ENCODE measurements at regions not wholly inside any gene's neighbourhood (a gene's known extent, or its start where the extent isn't known, plus 50 kb on each side); places are given as distances from the start of the nearest gene placed in this dataset.
"Not testable (repeated sequence)": the region's sequence is repeated elsewhere in the genome, so short reads cannot be mapped to it uniquely, and the experiment has no call there.

DNA sequence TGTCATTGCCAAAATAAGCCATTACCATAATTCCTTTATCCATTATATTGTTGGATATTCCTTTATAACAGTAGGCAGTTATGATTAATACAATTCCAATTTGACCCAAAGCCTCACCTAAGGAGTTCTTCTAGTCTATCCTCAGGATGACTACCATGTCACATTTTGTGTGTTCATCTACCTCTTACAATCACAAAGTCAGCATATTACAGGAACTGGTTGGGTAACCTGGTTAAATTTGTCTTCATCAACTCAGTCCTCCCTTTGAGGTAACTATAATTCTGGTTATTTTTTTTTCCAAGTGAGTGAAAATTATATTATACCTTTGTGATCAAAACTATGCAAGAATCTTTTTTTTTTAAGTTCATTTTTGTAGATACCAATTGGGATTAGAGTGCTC lies 540.5 kb downstream of the BTBD3 start:
- no peak for DNase-seq (ENCODE audit: low spot score)

DNA sequence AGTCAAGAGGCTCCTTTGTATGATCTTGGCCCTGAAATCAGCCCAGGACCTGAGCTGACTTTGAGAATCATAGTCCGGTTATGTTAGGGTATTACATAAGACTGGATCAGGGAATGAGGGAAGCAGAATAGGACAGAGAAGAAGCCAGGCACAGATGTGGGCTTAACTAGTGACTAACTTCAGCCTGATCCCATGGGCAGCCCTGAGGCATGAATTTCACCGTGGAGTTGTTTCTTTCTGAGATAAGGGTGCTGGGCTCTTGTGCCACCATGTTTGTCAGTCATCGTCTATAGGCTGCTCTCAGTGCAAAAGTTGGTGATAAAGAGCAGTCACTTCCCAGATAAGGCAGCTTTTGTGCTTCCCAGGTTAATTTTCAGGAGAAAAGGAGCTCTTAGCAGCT lies 544.7 kb upstream of the SPTLC3 start:
- no peak for DNase-seq (ENCODE audit: low spot score)

DNA sequence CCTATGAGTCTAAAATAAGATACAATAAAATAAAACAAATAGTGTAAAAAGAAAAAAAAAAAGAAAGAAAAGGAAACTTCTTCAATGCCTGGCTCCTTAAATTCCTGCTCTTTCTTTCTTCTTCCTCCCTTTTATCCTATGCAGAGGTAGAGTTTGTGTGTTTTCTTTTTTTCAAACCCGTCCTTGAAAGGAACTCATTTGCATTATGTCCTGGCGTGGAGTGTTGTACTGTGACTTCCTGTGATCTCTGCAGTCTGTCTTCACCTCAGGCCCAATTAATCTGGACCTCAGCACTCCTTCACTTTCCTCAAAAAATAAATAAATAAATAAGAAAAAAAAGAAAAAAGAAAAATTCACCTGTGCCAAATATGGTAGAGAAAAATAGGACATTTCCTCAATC lies 541.9 kb upstream of the SPTLC3 start:
- no peak for DNase-seq (ENCODE audit: low spot score)

DNA sequence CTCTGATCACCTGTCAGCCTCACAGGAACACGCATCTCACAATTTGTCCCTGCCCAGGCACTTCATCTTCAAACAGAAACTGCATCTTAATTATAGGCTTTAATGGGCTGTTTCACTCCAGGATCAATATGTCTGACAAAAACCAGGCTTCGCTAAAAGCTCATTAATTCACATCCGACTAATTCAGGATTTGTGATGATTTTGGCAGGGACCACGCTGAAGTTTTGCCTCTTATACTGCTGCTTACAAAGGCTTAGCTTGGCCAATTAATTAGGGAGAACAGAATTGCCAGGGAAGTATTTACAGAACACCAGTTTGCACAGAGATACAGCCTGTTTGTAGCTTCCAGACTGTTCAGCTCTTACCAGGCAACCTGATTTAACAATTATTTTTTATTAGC lies 541.0 kb upstream of the SPTLC3 start:
- no peak for DNase-seq (ENCODE audit: low spot score)

DNA sequence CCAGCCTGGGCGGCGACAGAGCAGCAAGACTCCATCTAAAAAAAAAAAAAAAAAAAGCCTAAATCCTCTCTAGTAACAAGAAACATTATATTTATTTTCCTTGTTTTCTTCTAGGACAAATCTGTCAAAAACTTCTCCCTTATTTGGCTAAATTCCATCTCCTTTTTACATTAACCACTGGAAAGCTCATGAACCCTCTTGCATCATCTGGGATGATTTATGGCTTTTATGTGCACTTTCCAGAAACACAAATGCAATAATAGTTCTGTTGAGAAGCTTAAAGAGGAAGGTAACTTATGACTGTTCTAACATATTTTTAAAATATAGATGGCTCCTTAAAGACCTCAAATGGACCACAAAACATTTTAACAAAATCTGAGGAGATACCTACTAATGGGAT lies 526.1 kb upstream of the SPTLC3 start:
- no peak for DNase-seq (ENCODE audit: low spot score)

DNA sequence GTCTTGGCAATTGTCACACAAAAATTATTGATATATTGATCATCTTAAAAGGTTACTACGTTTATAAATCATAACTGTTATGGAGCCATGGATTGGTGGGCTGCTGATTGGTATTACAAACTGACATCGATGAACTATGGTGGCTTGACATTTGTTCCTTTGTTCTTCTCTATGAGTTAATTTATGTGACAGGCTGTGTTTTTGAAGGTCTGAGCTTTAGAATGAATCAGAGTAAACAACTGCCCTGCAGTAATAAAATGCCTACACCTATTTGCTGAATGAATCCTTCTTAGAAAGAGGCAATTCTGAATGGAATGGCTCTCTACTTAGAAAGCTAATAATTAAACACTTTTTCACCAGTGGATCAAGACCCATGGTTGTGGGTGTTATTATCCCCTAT lies 506.3 kb upstream of the SPTLC3 start:
- no peak for DNase-seq (ENCODE audit: low spot score)

DNA sequence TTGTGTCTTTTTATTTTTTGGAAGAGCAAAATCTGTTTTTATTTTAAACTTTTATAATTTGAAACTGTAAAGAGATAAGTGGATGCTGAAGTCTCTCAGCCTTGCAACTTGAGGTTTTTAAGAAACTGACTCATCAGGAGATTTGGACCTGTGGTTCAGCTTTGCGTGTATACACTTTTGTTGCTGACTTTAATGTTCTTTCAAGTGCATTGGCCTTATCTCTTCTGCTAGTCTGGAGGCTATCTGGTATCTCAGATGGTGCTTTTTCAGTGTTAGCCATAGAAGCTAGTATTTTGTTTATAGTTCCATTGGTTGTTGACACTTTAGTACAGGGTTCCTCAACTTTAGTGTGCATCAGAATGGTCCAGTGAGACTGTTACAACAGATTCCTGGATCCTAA lies 504.0 kb upstream of the SPTLC3 start:
- no peak for DNase-seq (ENCODE audit: low spot score)

DNA sequence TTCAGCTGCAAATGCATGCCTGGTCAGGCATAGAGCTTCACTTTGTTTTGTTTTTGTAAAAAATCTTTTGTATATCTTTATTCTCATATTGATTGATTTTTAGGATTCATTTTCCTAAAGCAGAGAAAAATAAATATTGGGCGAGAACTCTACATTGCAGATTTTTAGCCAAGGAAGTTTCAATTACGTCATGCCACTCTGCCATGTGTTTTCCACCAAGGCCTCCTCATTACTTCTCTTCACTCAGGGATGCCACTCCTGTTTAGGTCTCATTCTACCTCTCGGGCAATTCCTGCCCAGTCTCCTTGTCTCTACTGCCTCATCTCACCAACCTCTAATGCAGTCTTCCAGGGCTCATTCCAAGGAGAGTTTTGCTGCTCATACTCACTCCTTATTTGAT lies 497.3 kb upstream of the SPTLC3 start:
- no peak for DNase-seq (ENCODE audit: low spot score)

DNA sequence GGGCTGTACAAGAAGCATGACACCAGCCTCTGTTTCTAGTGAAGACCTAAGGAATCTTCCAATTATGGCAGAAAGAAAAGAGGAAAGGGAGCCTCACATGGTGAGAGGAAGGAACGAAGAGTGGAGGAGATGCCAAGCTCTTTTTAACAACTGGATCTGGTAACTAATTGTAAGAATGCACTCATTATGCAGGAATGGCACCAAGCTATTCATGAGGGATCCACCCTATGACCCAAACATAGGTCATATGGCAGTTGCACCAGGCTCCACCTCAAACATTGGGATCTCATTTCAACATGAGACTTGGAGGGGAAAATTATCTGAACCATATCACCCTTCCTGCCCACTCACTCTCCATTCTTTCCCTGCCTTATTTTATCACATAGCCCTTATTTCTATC lies 496.0 kb upstream of the SPTLC3 start:
- no peak for DNase-seq (ENCODE audit: low spot score)

DNA sequence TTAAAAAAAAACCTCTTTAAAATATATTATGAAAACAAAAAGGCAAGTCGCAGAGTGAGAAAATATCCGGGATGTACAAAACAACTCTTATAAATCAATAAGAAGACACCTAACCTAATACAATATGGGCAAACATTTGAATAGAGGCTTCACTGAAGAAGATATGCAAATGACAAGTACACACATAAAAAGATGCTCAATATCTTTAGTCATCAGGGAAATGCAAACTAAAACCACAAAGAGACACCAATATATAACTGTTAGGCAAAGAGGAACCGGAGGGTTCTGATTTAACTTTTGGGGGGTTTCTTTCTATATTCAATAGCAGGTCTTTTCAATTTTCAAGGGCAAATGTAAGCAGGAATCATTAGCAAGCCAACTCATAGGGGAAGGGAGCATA lies 480.7 kb upstream of the SPTLC3 start:
- no peak for DNase-seq (ENCODE audit: low spot score)

DNA sequence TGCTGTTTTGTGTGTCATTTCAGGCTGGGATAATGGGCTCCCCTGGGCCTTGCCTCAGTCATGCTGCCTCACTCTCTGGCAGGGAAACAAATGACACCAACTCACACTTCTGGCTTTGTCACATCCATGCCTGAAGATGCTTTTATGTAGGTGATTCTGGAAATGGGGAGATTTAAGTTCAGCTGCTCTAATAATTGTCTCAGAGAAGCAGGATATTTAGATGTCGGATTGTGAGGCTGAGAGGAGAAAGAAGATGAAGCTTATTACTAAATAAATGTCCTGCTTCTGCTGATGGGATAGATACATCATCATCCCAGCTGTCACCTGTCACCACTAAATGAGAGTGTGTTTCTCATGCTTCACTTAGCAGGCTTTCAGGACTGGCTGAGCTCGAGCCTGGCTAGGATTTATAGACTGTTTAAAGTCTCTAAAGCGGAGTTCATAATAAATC lies 480.2 kb upstream of the SPTLC3 start:
- DNase-seq (ENCODE audit: low spot score): no peak

DNA sequence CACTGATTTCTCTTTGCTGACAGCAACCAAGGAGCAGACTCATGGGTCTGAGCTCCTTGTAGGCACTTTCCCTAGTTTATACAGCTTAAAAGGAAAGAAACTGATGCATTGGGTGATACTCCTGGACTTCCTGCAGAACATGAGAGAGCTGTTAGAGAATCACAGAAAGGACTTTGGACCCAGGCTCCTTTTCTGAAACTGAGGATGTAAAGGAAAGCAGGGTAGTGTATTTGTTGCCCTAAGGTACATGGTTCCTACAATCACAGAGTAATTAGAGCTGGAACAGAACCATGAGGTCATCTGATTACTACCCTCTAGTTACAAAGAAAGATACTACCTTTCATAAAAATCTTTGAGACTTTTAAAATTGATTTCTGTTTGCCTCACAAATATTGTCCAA lies 477.1 kb upstream of the SPTLC3 start:
- DNase-seq (ENCODE audit: low spot score): no peak

DNA sequence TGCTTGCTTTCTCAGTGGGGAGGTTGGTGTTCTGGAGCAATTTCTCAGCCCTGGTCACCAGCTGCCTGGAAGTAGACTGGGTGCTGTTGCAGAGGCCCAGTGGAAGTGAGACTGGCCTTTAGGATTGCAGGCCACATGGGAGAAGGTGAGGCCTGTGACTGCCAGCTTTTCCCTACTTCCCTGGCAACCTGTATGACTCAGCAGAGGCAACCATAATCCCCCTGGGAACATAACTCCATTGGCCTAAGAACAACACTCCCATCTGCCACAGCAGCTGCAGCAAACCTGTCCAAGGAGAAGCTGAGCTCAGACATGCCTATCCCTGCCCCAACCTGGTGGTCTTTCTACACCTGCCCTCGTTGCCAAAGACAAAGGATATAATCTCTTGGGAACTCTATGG lies 473.5 kb upstream of the SPTLC3 start:
- DNase-seq (ENCODE audit: low spot score): no peak

DNA sequence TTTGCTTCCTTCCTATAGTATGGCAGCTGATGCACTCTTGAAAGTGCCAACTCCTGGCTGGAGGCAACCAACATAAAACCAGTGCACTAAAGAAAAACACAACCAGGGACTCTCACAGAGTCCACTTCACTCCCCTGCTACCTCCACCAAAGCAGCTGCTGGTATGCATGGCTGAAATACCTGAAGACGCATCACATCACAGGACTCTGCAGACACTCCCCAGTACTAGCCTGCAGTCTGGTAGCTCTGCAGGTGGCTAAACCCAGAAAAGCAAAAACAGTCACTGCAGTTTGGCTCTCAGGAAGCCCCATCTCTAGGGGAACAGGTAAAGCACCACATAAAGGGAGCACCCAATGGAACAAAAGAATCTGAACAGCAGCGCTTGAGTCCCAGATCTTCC lies 473.0 kb upstream of the SPTLC3 start:
- DNase-seq (ENCODE audit: low spot score): no peak

DNA sequence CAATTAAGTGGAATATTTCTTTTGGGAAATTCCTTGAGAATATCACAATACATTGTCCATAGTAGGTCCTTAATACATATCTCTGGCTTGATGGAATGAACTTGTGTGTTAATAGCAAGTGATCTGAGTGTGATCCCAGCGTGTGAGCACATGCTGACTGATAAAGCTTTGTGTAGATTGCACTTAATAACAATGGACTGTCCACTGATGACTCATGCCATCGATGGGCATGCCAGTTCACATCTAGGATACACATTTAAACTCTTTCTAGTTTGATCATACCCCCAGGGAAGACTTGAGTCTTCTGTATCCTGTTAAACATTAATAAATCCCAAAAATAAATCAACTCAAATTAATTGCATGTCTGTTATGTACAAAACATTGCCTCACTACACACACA lies 454.3 kb upstream of the SPTLC3 start:
- no peak for DNase-seq (ENCODE audit: low spot score)

DNA sequence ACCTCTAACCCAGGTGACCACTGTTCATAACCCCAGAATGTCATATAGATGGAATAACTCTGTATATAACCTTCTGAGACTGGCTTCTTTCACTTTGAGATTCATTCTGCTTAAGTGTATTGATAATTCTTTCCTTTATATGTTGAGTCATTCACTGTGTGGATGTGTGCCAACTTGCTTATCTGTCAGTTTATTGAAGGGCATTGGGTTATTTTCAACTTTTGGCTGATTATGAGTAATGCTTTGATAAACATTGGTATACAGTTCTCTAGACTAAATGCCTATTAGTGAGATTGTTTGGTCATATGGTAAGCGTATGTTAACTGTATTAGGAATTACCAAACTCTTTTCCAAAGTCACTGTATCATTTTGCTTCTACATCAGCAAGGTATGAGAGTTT lies 453.4 kb upstream of the SPTLC3 start:
- DNase-seq (ENCODE audit: low spot score): no peak

DNA sequence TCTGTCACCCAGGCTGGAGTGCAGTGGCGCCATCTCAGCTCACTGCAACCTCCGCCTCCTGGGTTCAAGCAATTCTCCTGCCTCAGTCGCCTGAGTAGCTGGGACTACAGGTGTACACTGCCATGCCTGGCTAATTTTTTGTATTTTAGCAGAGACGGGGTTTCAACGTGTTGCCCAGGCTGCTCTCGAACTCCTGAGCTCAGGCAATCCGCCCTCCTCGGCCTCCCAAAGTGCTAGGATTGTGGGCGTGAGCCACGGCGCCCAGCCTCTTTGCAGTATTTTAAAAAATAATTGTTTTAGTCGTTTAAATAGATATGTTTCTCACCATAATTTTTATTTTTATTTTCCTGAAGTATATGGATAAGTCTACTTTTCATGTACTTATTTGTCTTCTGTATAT lies 452.9 kb upstream of the SPTLC3 start:
- not testable (repeated sequence) for DNase-seq (ENCODE audit: low spot score)

DNA sequence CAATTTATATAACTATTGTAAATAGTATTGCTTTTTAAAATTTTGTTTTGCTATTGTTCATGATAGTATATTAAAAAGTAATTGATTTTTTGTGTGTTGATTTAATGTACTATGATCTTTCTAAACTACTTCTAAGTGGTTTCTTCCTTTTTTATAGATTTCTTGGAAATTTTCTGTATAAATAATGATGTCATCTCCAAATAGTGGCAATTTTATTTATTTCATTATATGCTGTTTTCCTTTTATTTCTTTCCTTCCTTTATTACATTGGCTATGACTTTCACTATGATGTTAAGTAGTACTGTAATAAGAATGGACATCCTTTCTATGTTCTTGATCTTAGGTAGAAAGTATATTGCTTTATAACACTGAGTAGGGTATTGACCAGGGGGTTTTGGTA lies 451.5 kb upstream of the SPTLC3 start:
- DNase-seq (ENCODE audit: low spot score): no peak

DNA sequence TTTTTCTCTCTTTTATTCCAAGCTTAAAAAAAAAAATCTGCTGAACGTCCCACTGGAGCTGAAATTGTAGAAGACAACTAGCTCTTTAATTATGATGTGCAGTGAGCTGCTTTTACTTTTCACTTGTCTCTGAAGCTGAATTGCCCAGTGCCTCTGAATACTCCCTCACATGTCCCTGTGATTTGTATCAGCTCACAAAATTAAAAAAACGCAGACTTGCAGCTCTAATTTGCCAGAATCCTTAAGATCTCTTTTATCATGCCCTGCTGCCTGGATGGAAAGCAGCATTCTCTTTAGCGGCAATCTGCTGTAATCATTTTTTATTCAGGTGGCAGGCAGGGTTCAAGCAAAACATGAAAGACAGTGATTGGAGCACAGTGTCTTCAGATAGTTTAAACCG lies 443.8 kb upstream of the SPTLC3 start:
- DNase-seq (ENCODE audit: low spot score): no peak

DNA sequence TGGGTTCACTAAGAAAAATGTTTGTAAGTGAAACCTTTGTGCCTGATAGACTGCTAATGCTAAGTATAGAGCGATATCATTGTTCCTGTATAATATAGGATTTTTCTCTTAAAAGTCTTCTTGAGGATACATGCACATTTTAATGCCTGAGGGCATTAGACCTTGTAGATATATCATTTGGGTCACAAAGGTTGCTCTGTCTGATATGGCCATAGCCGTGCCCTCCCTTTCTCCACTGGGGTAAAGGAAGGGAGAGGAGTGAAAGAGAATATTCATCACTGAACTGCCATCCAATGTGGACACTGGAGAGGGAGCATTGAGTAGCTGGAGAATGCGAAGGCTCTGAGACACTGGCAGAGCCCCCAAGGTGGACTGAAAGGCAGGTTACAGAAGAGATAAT lies 442.2 kb upstream of the SPTLC3 start:
- DNase-seq (ENCODE audit: low spot score): no peak

DNA sequence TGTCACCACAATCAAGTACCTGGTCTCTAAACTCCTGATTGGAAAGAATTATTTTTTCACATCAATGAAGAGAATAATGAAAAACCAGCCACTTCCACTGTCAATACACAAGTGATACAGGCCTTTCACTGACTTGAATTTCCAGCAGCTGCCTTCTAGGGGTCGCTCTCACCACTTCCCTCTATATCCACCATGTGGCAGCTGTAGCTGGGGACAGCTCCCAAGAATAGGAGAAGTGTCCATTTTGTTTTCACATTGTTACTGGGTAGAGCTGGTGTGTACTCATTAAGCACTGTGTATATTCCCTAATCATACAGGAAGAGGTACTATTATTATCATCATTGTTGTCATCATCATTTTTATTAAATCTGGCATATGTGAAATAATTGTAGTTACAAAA lies 438.4 kb upstream of the SPTLC3 start:
- DNase-seq (ENCODE audit: low spot score): no peak

DNA sequence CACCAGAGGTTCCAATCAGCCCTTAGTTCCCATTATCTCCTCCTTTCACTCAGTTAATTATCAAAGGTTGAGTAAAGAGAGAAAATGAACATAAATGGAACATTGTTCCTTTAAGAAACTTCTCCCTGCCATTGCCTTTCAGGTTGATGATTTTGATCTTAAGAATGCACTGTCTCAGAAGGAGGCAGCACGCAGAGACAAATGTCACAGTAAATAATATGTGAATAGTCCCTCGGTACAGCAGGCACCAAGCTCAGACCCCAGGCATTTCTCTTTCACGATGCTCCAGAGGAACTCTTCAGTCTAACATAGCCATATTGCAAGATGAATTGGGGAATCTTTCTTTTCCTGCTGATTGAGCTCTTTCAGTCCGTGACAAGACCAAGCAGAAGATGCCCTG lies 435.3 kb upstream of the SPTLC3 start:
- DNase-seq (ENCODE audit: low spot score): no peak

DNA sequence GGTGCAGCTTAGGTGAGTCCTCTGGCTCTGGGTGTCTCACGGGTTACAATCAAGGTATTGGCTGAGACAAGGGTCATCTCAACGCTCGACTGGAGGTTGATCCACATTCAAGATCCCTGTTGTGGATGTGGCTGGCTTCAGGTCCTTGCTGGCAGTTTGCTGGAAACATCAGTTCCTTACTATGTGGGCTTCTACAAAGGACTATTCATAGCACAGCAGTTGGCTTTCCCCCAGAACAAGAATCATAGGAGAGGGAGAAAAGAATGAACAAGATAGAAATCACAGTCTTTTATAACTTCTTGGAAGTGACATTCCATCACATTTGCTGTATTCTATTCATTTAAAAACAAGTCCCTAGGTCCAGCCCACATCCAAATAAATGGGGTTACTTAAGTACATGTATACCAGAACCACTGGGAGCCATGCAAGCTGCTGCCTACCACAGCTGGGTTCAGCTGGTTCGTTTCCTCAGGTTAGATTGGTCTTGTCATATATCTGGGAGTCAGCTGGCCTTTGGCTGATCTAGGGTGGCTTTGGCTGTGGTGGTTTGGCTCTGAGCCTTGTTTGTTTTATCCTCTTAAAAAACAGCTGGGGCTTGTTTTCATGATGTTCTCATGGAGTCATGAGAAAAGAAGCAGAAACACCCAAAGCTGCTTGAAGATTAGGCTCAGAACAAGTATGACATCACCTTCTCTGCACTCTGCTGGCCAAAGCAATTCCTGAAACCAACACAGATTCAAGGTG lies 433.2 kb upstream of the SPTLC3 start:
- no peak for DNase-seq (ENCODE audit: low spot score)

DNA sequence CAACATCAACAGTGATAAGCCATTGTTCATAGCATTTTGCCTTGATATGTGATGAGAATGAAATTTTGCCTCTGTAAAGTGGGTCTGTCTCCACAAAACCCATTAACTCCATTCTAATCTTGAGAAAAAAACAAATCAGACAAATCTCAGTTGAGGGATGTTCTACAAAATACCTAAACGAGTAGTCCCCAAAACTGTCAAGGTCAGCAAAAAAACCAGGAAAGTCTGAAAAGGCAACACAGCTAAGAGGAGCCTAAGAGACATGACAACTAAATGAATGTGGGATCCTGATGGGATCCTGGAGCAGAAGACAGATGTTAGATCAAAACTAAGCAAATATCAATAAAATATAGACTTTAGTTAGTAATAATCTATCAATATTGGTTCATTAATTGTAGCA lies 431.6 kb upstream of the SPTLC3 start:
- no peak for DNase-seq (ENCODE audit: low spot score)

All from hepatic stellate cell (primary cell).